GM12878 (cell line): ENCODE measurements at regions not wholly inside any gene's neighbourhood (a gene's known extent, or its start where the extent isn't known, plus 50 kb on each side); places are given as distances from the start of the nearest gene placed in this dataset.

Experiments used
- ATAC-seq: fragments of 200-7000 bp; cut with Tn5 transposase; 3 replicates; pipeline ENCODE4 v1.9.1; 2020; ENCODE audit warnings: mild to moderate bottlenecking, moderate library complexity
- BruUV-seq: library from RNA; stranded (reverse); fragments of 400-500 nt; replicated peaks from 2 replicates; lab custom pipeline; 2021; lab: Mats Ljungman, UMichigan
- CTCF ChIA-PET: fragments of 300-600 bp; sonication (Branson Sonifier 250); formaldehyde crosslinking; extraction: SDS; loops from one replicate; lab custom pipeline; 2021; ENCODE audit warnings: inconsistent platforms; lab: Yijun Ruan, JAX
- POLR2A ChIA-PET: fragments of 350-600 bp; formaldehyde crosslinking; extraction: SDS; loops from one replicate; lab custom pipeline; 2021; ENCODE audit warnings: inconsistent platforms; lab: Charles Lee
- RAD21 ChIA-PET: fragments of 300-600 bp; sonication (Branson Sonifier 250); formaldehyde crosslinking; loops from one replicate; lab custom pipeline; 2023; ENCODE audit warnings: antibody characterized with exemption; ENCODE audit not compliant: unreplicated experiment; lab: Charles Lee
- SMC1A ChIA-PET: fragments of 300-600 bp; sonication (Branson Sonifier 250); formaldehyde crosslinking; loops from one replicate; lab custom pipeline; 2023; ENCODE audit not compliant: unreplicated experiment, uncharacterized antibody; lab: Charles Lee
- DNase-seq: peaks from one replicate; pipeline ENCODE4 v3.0.0-alpha.2; 2011; ENCODE audit warnings: low read depth, low spot score
- FAIRE-seq: peaks from 3 replicates; lab custom pipeline; 2011; peaks lifted over from hg19 to GRCh38; lab: Jason Lieb, UNC
- H2AFZ ChIP-seq: 2 replicates; pipeline ENCODE4 v1.6.0; 2011; ENCODE audit warnings: low read depth, low read length, control low read depth; ENCODE audit not compliant: control insufficient read depth
- H3K27ac ChIP-seq: 2 replicates; pipeline ENCODE4 v1.5.1; 2011; ENCODE audit warnings: control low read depth; ENCODE audit not compliant: control insufficient read depth, insufficient read depth
- H3K27me3 ChIP-seq, 2 experiments: replicated peaks in 1 of 2; 2 replicates each; pipeline versions ENCODE4 v1.6.0 to v1.6.1; 2011; ENCODE audit warnings: low read length in 1 of 2; ENCODE audit not compliant: control insufficient read depth in 2 of 2, insufficient read depth in 2 of 2
- H3K36me3 ChIP-seq, 2 experiments: 2 replicates each; pipeline ENCODE4 v1.5.1; 2011; ENCODE audit warnings: low read length in 1 of 2; ENCODE audit not compliant: control insufficient read depth in 2 of 2, insufficient read depth in 2 of 2
- H3K4me1 ChIP-seq: 2 replicates; pipeline ENCODE4 v1.6.1; 2011; ENCODE audit warnings: mild to moderate bottlenecking, low read length, moderate library complexity, mixed read lengths; ENCODE audit not compliant: control insufficient read depth, insufficient read depth
- H3K4me2 ChIP-seq: 2 replicates; pipeline ENCODE4 v1.6.0; 2011; ENCODE audit warnings: control low read depth; ENCODE audit not compliant: control insufficient read depth, insufficient read depth
- H3K4me3 ChIP-seq: fragments of 200-600 bp; sonication (generic); 2 replicates; pipeline ENCODE4 v1.5.1; 2016
- H3K79me2 ChIP-seq: 2 replicates; pipeline ENCODE4 v1.6.0; 2011; ENCODE audit warnings: low read length; ENCODE audit not compliant: control insufficient read depth, insufficient read depth
- H3K9ac ChIP-seq: 2 replicates; pipeline ENCODE4 v1.8.0; 2011; ENCODE audit warnings: low read length, control low read depth, mixed read lengths; ENCODE audit not compliant: control insufficient read depth, insufficient read depth
- H3K9me3 ChIP-seq: replicated peaks from 3 replicates; pipeline ENCODE4 v1.5.1; 2011; ENCODE audit warnings: mild to moderate bottlenecking, low read length; ENCODE audit not compliant: control insufficient read depth, insufficient read depth
- H4K20me1 ChIP-seq: 2 replicates; pipeline ENCODE4 v1.6.0; 2011; ENCODE audit not compliant: control insufficient read depth, insufficient read depth
- DPF2 ChIP-seq: fragments of 450-650 bp; IDR thresholded peaks from 2 replicates; pipeline ENCODE4 v1.6.1; 2017; ENCODE audit warnings: mild to moderate bottlenecking
- SREBF2 ChIP-seq: IDR thresholded peaks from 2 replicates; pipeline ENCODE4 v1.6.1; 2012; ENCODE audit warnings: mild to moderate bottlenecking, low read length
- TCF12 ChIP-seq: IDR thresholded peaks from 2 replicates; pipeline ENCODE4 v1.6.1; 2011; ENCODE audit warnings: low read depth, mild to moderate bottlenecking, low read length
- ZBED1 ChIP-seq: IDR thresholded peaks from 2 replicates; pipeline ENCODE4 v1.6.1; 2016; ENCODE audit warnings: borderline replicate concordance
- WGBS: methylation state at CpG from one replicate; pipeline ENCODE4 v1.1.6; 2016; ENCODE audit warnings: low lambda C conversion rate; ENCODE audit not compliant: insufficient replicate concordance, insufficient coverage; ENCODE audit errors: missing lambda C conversion rate; 5-methylcytosine and 5-hydroxymethylcytosine counted together
- in situ Hi-C: fragments of 300-500 bp; cut with MboI; formaldehyde crosslinking; loops from 9 replicates; pipeline ENCODE4 v1.14.3; 2018; ENCODE audit warnings: mixed read lengths
- intact Hi-C: fragments of 100-400 bp; cut with micrococcal nuclease; formaldehyde crosslinking; loops from one replicate; pipeline ENCODE4 v1.14.2; 2022; ENCODE audit not compliant: unreplicated experiment
- TF ChIP-seq, protein P1 (sequence below): fragments of 450-650 bp; IDR thresholded peaks from 2 replicates; pipeline ENCODE4 v1.6.1; 2018; ENCODE audit warnings: borderline replicate concordance, mild to moderate bottlenecking; ENCODE audit not compliant: partially characterized antibody
- TF ChIP-seq, protein P2 (sequence below): IDR thresholded peaks from 2 replicates; pipeline ENCODE4 v1.6.1; 2011; ENCODE audit warnings: low read depth, mild to moderate bottlenecking, low read length, moderate library complexity, borderline replicate concordance; ENCODE audit errors: extremely low read depth
- TF ChIP-seq, protein P3 (sequence below): fragments of 450-650 bp; IDR thresholded peaks from 2 replicates; pipeline ENCODE4 v1.6.1; 2017; ENCODE audit warnings: antibody characterized with exemption, mild to moderate bottlenecking, moderate library complexity

DNA sequence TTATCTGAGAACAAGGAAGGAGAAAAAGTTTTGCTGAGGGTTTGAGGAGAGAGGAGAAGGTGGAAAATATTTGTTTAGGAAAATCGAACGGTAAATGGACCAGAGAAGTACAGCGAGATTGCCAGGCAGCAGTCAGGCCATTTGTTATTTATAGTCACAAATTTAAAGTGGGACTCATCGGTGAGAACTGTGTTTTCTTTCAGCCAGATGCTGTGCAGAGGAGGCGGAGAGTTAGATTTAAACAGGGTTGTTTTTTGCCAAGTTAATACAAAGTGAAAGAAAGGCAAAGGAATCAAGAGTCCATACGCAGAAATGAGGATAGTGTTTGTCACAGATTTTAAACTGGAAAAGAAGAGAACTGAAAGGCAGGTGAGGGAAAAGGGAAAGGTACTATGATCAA, 200.6 kb upstream of the CNOT2 start:
- FAIRE-seq, result no peak
- Histone ChIP-seq H3K79me2 (no peaks in the 10 kb centered on the region), H2AFZ (no peak overlapping the region), H3K4me1 (0 out of 2 replicates have a peak, but pooled peaks cover 2% of the 10 kb centered on the region), H3K4me3 (no peak overlapping the region), H3K4me2 (no peak overlapping the region), H3K36me3 (no peaks in the 10 kb centered on the region), H3K27ac (no peak overlapping the region), H3K9me3 (no peaks in the 10 kb centered on the region), H4K20me1 (no peaks in the 10 kb centered on the region), H3K9ac (no peak overlapping the region), H3K27me3 (no peaks in the 10 kb centered on the region)
- in situ Hi-C loops, result no loop called here
- ATAC-seq, result no peak
- 79% methylated on average over 6 of the region's 6 CpGs for WGBS
- BruUV-seq, result no TSS peak
- SMC1A ChIA-PET, result no interaction called here
- CTCF ChIA-PET, result no interaction called here
- TF ChIP-seq, protein P1, sequence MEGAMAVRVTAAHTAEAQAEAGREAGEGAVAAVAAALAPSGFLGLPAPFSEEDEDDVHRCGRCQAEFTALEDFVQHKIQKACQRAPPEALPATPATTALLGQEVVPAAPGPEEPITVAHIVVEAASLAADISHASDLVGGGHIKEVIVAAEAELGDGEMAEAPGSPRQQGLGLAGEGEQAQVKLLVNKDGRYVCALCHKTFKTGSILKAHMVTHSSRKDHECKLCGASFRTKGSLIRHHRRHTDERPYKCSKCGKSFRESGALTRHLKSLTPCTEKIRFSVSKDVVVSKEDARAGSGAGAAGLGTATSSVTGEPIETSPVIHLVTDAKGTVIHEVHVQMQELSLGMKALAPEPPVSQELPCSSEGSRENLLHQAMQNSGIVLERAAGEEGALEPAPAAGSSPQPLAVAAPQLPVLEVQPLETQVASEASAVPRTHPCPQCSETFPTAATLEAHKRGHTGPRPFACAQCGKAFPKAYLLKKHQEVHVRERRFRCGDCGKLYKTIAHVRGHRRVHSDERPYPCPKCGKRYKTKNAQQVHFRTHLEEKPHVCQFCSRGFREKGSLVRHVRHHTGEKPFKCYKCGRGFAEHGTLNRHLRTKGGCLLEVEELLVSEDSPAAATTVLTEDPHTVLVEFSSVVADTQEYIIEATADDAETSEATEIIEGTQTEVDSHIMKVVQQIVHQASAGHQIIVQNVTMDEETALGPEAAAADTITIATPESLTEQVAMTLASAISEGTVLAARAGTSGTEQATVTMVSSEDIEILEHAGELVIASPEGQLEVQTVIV, result no peak
- TF ChIP-seq SREBF2 (no peak), DPF2 (no peak), ZBED1 (no peak), TCF12 (no peak)
- TF ChIP-seq, protein P2, sequence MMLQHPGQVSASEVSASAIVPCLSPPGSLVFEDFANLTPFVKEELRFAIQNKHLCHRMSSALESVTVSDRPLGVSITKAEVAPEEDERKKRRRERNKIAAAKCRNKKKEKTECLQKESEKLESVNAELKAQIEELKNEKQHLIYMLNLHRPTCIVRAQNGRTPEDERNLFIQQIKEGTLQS, result no peak
- TF ChIP-seq, protein P3, sequence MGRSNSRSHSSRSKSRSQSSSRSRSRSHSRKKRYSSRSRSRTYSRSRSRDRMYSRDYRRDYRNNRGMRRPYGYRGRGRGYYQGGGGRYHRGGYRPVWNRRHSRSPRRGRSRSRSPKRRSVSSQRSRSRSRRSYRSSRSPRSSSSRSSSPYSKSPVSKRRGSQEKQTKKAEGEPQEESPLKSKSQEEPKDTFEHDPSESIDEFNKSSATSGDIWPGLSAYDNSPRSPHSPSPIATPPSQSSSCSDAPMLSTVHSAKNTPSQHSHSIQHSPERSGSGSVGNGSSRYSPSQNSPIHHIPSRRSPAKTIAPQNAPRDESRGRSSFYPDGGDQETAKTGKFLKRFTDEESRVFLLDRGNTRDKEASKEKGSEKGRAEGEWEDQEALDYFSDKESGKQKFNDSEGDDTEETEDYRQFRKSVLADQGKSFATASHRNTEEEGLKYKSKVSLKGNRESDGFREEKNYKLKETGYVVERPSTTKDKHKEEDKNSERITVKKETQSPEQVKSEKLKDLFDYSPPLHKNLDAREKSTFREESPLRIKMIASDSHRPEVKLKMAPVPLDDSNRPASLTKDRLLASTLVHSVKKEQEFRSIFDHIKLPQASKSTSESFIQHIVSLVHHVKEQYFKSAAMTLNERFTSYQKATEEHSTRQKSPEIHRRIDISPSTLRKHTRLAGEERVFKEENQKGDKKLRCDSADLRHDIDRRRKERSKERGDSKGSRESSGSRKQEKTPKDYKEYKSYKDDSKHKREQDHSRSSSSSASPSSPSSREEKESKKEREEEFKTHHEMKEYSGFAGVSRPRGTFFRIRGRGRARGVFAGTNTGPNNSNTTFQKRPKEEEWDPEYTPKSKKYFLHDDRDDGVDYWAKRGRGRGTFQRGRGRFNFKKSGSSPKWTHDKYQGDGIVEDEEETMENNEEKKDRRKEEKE, result no peak
- no peak for DNase-seq
- POLR2A ChIA-PET, result no interaction called here
- intact Hi-C loops, result no loop called here
- RAD21 ChIA-PET, result no interaction called here
